ENCODE measurements at regions not wholly inside any gene's neighbourhood (a gene's known extent, or its start where the extent isn't known, plus 50 kb on each side); places are given as distances from the start of the nearest gene placed in this dataset.

DNA sequence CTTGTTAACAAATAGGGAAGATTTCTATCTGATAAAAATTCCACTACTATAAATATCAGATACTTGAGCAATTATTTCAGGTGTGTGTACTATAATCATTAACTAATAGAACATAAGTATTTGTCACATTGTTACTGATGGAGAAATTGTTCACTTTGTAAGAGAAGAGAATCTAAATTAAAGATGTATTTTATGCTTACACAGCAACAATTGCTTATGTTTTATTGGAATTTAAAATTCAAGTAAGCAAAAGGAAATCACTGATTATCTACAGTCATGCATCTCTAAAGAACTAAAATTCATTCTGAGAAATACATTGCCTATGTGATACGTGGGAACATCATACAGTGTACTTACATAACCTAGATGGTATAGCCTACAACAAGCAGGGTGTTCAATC lies 1590.8 kb downstream of the GRIK2 start:
- TF ChIP-seq, protein P1, sequence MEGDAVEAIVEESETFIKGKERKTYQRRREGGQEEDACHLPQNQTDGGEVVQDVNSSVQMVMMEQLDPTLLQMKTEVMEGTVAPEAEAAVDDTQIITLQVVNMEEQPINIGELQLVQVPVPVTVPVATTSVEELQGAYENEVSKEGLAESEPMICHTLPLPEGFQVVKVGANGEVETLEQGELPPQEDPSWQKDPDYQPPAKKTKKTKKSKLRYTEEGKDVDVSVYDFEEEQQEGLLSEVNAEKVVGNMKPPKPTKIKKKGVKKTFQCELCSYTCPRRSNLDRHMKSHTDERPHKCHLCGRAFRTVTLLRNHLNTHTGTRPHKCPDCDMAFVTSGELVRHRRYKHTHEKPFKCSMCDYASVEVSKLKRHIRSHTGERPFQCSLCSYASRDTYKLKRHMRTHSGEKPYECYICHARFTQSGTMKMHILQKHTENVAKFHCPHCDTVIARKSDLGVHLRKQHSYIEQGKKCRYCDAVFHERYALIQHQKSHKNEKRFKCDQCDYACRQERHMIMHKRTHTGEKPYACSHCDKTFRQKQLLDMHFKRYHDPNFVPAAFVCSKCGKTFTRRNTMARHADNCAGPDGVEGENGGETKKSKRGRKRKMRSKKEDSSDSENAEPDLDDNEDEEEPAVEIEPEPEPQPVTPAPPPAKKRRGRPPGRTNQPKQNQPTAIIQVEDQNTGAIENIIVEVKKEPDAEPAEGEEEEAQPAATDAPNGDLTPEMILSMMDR (IDR thresholded peaks at IDR 0.05) = no peak
- no peak for TF ChIP-seq EP300 (IDR thresholded peaks at IDR 0.05)

All from tibial nerve (tissue), 4 donors.